ENCODE measurements at regions not wholly inside any gene's neighbourhood (a gene's known extent, or its start where the extent isn't known, plus 50 kb on each side); places are given as distances from the start of the nearest gene placed in this dataset.

DNA sequence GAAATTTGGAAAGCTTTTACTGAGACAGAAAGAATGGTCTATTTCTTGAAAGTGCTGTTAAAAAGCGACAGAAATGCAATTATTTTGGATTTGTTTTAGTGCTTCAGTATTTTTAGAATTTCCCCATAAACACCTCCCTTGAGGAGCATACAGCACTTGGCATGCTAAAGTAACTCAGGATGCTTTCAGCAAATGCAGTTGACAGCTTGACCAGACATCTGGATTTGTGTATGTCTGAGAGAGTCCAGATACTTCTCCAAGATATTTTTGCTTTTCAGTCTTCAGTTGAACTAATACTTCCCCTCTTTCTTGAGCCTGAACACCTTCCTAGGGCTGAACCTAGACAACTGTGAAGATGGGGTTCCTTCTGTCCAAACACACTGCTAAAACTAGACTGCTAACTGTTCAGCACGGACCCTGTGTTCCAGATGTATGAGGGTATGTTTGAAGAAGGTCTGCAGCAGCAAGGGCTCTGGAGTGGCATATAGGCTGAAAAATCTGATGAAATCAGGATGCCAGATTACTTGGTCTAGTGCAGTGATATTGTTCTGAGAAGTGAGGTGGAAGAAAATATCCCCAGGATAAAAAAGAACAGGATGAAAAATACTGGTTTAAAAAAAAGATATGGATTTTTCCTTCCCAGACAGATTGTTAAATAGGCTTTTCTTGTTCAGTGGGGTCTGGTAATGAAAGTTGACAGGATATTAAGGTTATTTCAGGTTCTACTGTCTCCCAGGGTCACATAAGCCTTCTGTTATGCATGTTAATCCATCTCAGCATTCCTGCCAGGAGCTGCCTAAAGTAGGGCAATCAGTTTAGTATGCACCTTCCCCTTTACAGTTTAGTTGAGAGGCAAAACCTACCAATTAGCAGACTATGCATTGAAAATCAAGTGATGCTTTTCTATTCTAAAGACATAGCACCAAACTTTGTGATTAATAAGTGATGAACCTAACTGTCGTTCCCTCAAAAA is 516.9 kb upstream of the TBL1XR1 start:
- TF ChIP-seq, protein P1, sequence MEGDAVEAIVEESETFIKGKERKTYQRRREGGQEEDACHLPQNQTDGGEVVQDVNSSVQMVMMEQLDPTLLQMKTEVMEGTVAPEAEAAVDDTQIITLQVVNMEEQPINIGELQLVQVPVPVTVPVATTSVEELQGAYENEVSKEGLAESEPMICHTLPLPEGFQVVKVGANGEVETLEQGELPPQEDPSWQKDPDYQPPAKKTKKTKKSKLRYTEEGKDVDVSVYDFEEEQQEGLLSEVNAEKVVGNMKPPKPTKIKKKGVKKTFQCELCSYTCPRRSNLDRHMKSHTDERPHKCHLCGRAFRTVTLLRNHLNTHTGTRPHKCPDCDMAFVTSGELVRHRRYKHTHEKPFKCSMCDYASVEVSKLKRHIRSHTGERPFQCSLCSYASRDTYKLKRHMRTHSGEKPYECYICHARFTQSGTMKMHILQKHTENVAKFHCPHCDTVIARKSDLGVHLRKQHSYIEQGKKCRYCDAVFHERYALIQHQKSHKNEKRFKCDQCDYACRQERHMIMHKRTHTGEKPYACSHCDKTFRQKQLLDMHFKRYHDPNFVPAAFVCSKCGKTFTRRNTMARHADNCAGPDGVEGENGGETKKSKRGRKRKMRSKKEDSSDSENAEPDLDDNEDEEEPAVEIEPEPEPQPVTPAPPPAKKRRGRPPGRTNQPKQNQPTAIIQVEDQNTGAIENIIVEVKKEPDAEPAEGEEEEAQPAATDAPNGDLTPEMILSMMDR (IDR thresholded peaks at IDR 0.05) = no peak
- TF ChIP-seq POLR2A (IDR thresholded peaks at IDR 0.05) = no peak
